Omental fat pad (tissue), 3 donors: ENCODE measurements at regions not wholly inside any gene's neighbourhood (a gene's known extent, or its start where the extent isn't known, plus 50 kb on each side); places are given as distances from the start of the nearest gene placed in this dataset.
"Not testable (repeated sequence)": the region's sequence is repeated elsewhere in the genome, so short reads cannot be mapped to it uniquely, and the experiment has no call there.

ENCODE experiments used
- ATAC-seq: fragments of 150-250 bp; one replicate; pipeline ENCODE4 v1.9.1; 2016; ENCODE audit warnings: mild to moderate bottlenecking, moderate library complexity; ENCODE audit not compliant: low FRiP score
- DNase-seq: peaks from one replicate; pipeline ENCODE4 v3.0.0-alpha.2; 2019; ENCODE audit warnings: low spot score
- TF ChIP-seq, protein P1 (sequence below), 3 donors: fragments of 450-650 bp; IDR thresholded peaks; one replicate each; pipeline ENCODE4 v1.5.1; 2016 to 2017; ENCODE audit warnings: antibody characterized with exemption in 3 of 3, mild to moderate bottlenecking in 3 of 3, moderate library complexity in 2 of 3

DNA sequence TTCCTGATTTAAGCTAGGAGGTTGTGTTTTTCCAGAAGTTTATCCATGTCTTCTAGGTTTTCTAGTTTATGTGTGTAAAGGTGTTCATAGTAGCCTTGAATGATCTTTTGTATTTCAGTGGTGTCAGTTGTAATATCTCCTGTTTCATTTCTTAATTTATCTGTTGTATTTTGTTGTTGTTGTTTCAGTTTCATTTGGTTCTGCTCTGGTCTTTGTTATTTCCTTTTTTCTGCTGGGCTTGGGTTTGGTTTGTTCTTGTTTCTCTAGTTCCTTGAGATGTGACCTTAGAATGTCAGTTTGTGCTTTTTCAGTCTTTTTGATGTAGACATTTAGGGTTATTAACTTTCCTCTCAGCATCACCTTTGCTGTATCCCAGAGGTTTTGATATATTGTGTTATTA lies 62.8 kb downstream of the SCP2D1 start:
- ATAC-seq, DNase-seq: not testable (repeated sequence)

DNA sequence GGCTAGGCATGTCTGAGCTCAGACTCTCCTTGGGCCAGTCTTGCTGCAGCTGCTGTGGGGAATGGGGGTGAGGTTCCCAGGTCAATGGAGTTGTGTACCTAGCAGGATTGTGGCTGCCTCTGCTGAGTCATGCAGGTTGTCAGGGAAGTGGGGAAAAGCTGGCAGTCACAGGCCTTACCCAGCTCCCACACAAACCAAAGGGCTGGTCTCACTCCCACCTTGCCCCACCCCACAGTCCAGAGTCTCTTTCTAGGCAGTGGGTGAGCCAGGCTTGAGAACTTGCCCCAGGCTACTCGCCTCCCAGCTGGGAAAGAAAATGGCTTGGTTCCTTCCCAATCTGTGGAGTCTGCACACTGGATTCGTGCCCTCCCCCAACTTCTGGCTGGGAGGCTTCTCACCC lies 65.7 kb downstream of the SCP2D1 start:
- TF ChIP-seq, protein P1, sequence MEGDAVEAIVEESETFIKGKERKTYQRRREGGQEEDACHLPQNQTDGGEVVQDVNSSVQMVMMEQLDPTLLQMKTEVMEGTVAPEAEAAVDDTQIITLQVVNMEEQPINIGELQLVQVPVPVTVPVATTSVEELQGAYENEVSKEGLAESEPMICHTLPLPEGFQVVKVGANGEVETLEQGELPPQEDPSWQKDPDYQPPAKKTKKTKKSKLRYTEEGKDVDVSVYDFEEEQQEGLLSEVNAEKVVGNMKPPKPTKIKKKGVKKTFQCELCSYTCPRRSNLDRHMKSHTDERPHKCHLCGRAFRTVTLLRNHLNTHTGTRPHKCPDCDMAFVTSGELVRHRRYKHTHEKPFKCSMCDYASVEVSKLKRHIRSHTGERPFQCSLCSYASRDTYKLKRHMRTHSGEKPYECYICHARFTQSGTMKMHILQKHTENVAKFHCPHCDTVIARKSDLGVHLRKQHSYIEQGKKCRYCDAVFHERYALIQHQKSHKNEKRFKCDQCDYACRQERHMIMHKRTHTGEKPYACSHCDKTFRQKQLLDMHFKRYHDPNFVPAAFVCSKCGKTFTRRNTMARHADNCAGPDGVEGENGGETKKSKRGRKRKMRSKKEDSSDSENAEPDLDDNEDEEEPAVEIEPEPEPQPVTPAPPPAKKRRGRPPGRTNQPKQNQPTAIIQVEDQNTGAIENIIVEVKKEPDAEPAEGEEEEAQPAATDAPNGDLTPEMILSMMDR (IDR thresholded peaks at IDR 0.05) = no peak
- DNase-seq (no peak), ATAC-seq (no peak)

DNA sequence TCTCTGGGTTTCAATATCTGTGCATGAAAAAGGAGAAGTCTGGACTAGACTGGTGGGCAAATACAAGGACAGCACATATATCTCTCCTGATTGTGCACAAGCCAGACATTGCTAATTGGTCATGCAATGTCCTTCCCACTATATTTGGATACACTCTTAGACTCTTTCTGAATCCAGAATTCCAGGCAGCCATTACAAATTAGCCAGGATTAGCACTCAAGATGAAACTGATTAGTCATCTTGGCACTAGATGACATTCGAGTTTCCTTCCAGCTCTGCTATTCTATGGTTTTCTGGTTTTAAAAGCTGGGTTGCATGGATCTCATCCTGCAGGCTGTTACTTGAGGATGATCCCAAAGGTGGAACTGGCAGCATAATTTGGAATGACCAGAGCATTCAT lies 73.2 kb downstream of the SCP2D1 start:
- ATAC-seq = no peak
- no peak for DNase-seq
- TF ChIP-seq, protein P1 (IDR thresholded peaks at IDR 0.05) = no peak

DNA sequence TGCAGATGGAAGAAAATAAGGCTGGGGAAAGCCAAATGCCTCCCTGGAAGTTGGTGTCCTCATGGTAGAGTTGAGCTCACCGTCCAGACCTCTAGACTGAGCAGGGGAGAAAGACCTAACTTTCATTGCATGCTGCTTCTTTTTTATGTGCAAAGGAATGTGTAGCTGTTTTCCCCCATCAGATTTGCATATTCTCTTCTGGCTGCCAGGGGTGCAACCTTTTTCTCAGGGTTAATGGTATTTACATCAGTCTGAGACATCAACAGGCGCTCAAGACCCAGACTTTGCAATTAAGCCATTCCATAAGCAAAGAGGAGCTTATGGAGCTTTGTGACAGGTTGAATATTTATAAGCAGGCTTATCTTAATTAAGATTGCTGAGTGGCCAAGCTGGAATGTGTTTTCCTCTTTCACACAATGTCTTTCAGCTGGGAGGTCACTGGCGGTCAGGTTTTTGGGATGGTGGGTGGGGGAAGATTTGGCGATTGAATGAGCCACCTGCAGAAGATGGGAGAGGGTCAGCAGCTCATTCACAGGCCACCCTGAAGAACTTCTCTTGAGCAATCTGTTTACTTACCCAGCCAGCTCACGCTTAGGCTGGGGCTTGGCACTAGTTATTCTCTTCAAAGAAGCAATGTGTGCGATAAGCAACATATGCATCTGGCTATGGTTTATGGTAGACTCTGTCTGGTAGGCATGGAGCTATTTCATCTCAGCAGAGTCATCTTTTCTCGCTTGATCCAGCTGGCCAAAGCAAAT lies 88.6 kb downstream of the SCP2D1 start:
- DNase-seq = no peak
- no peak for ATAC-seq
- TF ChIP-seq, protein P1 (IDR thresholded peaks at IDR 0.05) = no peak

GRCh38 chr20:18904192-18904591 lies 90.6 kb downstream of the SCP2D1 start:
- TF ChIP-seq, protein P1 (IDR thresholded peaks at IDR 0.05) = no peak
- DNase-seq = no peak
- no peak for ATAC-seq

- no peak for DNase-seq
- no peak for ATAC-seq
- TF ChIP-seq, protein P1 (IDR thresholded peaks at IDR 0.05) = no peak
Measured at GRCh38 chr20:18904624-18905023, 91.0 kb downstream of the SCP2D1 start.

GRCh38 chr20:18906046-18906445 lies 92.5 kb downstream of the SCP2D1 start:
- ATAC-seq (no peak), DNase-seq (no peak)
- TF ChIP-seq, protein P1 (IDR thresholded peaks at IDR 0.05) = no peak
